A673 (cell line): ENCODE measurements at regions not wholly inside any gene's neighbourhood (a gene's known extent, or its start where the extent isn't known, plus 50 kb on each side); places are given as distances from the start of the nearest gene placed in this dataset.
A peak's percentile ranks its signal among the peaks of the same experiment; 100 is the strongest.

Experiments
- BruUV-seq: library from RNA; stranded (reverse); fragments of 400-500 nt; replicated peaks from 2 replicates; lab custom pipeline; 2021; lab: Mats Ljungman, UMichigan
- CTCF ChIA-PET: fragments of 300-600 bp; sonication (Branson Sonifier 250); formaldehyde crosslinking; loops from one replicate; lab custom pipeline; 2022; ENCODE audit warnings: antibody characterized with exemption; lab: Charles Lee
- POLR2A ChIA-PET: fragments of 300-600 bp; sonication (Branson Sonifier 250); formaldehyde crosslinking; loops from one replicate; lab custom pipeline; 2022; ENCODE audit warnings: antibody characterized with exemption; ENCODE audit not compliant: low non-redundant PET; lab: Charles Lee
- DNase-seq: peaks from one replicate; pipeline ENCODE4 v3.0.0-alpha.2; 2015; ENCODE audit warnings: low spot score
- H3K27ac ChIP-seq: fragments of 200-600 bp; sonication (generic); 2 replicates; pipeline ENCODE4 v1.5.1; 2016; ENCODE audit warnings: mixed run types, low read depth, mild to moderate bottlenecking, mixed read lengths, antibody characterized with exemption, low read length; ENCODE audit not compliant: poor library complexity, severe bottlenecking
- H3K27me3 ChIP-seq: fragments of 200-600 bp; sonication (generic); replicated peaks from 2 replicates; pipeline ENCODE4 v1.6.1; 2017; ENCODE audit warnings: mixed run types, low read depth, mild to moderate bottlenecking, mixed read lengths, antibody characterized with exemption, low read length; ENCODE audit not compliant: insufficient read depth, poor library complexity
- H3K36me3 ChIP-seq: fragments of 200-600 bp; sonication (generic); 2 replicates; pipeline ENCODE4 v1.6.1; 2016; ENCODE audit warnings: mixed run types, mild to moderate bottlenecking, mixed read lengths, antibody characterized with exemption, low read length; ENCODE audit not compliant: insufficient read depth, poor library complexity, severe bottlenecking
- H3K4me1 ChIP-seq: fragments of 200-600 bp; sonication (generic); 2 replicates; pipeline ENCODE4 v1.6.1; 2017; ENCODE audit warnings: mixed run types, mild to moderate bottlenecking, mixed read lengths, antibody characterized with exemption, low read length; ENCODE audit not compliant: insufficient read depth, poor library complexity, severe bottlenecking
- H3K4me3 ChIP-seq: fragments of 200-600 bp; sonication (generic); 2 replicates; pipeline ENCODE4 v1.5.1; 2016; ENCODE audit warnings: low read depth, mixed run types, mild to moderate bottlenecking, mixed read lengths, low read length; ENCODE audit not compliant: poor library complexity, severe bottlenecking
- H3K9me3 ChIP-seq: fragments of 200-600 bp; sonication (generic); 2 replicates; pipeline ENCODE4 v1.6.1; 2016; ENCODE audit warnings: mixed run types, low read depth, mild to moderate bottlenecking, mixed read lengths, antibody characterized with exemption, low read length; ENCODE audit not compliant: poor library complexity, severe bottlenecking
- EZH2 ChIP-seq: fragments of 200-600 bp; sonication (generic); IDR thresholded peaks from 2 replicates; pipeline ENCODE4 v1.6.1; 2017; ENCODE audit warnings: borderline replicate concordance, low read depth, mild to moderate bottlenecking, mixed read lengths, antibody characterized with exemption, low read length; ENCODE audit not compliant: poor library complexity, severe bottlenecking
- intact Hi-C: fragments of 100-400 bp; cut with micrococcal nuclease; formaldehyde crosslinking; loops from one replicate; pipeline ENCODE4 v1.10.0; 2022; ENCODE audit not compliant: unreplicated experiment
- TF ChIP-seq, protein P1 (sequence below): fragments of 300-800, 200-600 bp; sonication (generic); conservative IDR thresholded peaks from 2 replicates; pipeline ENCODE4 v1.5.1; 2017; ENCODE audit warnings: low read depth, mild to moderate bottlenecking, antibody characterized with exemption, low read length, moderate library complexity, mixed read lengths

DNA sequence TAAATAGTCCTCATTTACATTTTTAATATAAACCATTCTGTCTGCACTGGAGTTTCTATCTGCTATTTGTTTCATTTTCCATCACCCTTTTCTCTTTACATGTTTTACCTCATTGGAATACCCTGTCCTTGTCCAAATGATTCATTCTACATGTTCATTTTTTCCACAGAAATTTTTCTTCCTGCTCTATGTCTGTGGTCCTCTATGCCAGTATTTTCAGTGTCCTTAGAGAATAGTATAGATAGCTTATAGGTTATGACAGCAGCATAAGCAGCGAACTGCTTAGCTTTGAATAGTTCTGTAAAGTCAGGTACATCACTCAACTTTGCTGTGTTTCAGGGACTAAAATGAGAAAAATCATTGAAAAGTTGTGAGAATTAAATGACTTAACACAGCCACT, 742.3 kb upstream of the CBLB start:
- ChIA-PET CTCF (interaction anchor here (0.5 to 1.3 kb wide), 2 partner anchors 15 to 38 kb away, joined by 3 to 7 read pairs; no protein-coding TSS in a partner anchor), POLR2A (no interaction called here)

DNA sequence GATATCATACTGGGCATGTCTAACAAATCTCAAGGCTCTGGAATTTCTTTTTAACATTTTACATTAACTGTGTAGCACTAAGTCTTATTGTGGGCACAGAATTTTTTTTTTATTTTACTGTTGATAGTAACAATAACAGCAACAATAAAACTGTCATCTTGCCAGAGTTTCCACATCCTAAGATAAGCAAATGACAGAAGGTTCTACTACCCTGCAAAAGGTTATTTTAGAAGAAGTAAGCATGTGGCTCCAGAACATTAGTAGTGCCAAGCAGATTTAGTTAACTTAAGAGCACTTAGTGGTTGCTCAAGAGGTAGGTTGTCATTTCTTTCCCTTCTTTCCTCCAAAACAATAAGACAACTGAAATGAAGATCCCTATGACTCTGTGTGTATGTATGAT, 743.0 kb upstream of the CBLB start:
- TF ChIP-seq EZH2 = no peak
- no peak for DNase-seq
- Histone ChIP-seq H3K4me1 (peaks cover 35% of the 10 kb centered on the region), H3K27me3 (no peaks in the 10 kb centered on the region), H3K9me3 (peaks cover 16% of the 10 kb centered on the region), H3K27ac (no peak overlapping the region), H3K36me3 (peaks cover 7% of the 10 kb centered on the region), H3K4me3 (no peak overlapping the region)
- CTCF ChIA-PET = interaction anchor here (0.5 kb wide), 1 partner anchor 37 kb away, joined by 7 read pairs; no protein-coding TSS in a partner anchor
- no TSS peak for BruUV-seq
- POLR2A ChIA-PET = no interaction called here
- intact Hi-C loops = loop anchor here (10.0 kb wide), 1 partner anchor 527 kb away; no protein-coding TSS in a partner anchor

More for the DNA sequence above, 742.3 kb upstream of the CBLB start:
- peaks cover 31% of the 10 kb centered on the region for H3K4me1 ChIP-seq
- H3K27ac ChIP-seq = peak overlapping the region; percentile 51
- H3K27me3 ChIP-seq = no peaks in the 10 kb centered on the region
- H3K36me3 ChIP-seq = peaks cover 7% of the 10 kb centered on the region
- TF ChIP-seq, protein P1, sequence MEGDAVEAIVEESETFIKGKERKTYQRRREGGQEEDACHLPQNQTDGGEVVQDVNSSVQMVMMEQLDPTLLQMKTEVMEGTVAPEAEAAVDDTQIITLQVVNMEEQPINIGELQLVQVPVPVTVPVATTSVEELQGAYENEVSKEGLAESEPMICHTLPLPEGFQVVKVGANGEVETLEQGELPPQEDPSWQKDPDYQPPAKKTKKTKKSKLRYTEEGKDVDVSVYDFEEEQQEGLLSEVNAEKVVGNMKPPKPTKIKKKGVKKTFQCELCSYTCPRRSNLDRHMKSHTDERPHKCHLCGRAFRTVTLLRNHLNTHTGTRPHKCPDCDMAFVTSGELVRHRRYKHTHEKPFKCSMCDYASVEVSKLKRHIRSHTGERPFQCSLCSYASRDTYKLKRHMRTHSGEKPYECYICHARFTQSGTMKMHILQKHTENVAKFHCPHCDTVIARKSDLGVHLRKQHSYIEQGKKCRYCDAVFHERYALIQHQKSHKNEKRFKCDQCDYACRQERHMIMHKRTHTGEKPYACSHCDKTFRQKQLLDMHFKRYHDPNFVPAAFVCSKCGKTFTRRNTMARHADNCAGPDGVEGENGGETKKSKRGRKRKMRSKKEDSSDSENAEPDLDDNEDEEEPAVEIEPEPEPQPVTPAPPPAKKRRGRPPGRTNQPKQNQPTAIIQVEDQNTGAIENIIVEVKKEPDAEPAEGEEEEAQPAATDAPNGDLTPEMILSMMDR = no peak
- no peak for TF ChIP-seq EZH2
- intact Hi-C loops = loop anchor here (10.0 kb wide), 1 partner anchor 526 kb away; no protein-coding TSS in a partner anchor
- DNase-seq = no peak
- no peak overlapping the region for H3K4me3 ChIP-seq
- BruUV-seq = no TSS peak
- H3K9me3 ChIP-seq = peaks cover 16% of the 10 kb centered on the region

DNA sequence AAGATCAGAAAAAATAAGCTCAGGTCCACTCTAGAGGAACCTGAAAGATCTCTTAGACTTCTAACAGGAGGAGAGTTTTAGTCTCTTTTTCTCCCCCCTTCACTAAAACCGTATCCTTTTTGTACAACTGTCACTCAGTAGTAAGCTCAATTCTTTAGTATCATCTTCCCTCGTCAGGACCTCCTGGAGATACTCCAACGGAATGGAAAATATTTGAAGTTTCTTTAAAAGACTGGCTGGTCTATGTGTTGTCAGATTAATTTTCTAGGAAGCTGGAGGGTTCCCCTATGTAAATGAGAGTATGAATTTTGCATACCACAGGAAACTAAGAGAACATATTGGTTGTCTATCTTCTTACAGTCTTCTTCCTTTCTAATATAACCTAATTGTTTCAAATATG, 747.7 kb upstream of the CBLB start:
- TF ChIP-seq, protein P1 = no peak
- TF ChIP-seq EZH2 = no peak
- Histone ChIP-seq H3K27me3 (no peaks in the 10 kb centered on the region), H3K36me3 (peaks cover 9% of the 10 kb centered on the region), H3K4me3 (no peak overlapping the region), H3K27ac (peak overlapping the region; percentile 29), H3K9me3 (peaks cover 16% of the 10 kb centered on the region), H3K4me1 (peaks cover 19% of the 10 kb centered on the region)
- ChIA-PET CTCF (interaction anchor here (0.6 kb wide), 1 partner anchor 281 kb away, joined by 3 read pairs; no protein-coding TSS in a partner anchor), POLR2A (no interaction called here)
- DNase-seq = no peak
- intact Hi-C loops = loop anchor here (10.0 kb wide), 1 partner anchor 532 kb away; no protein-coding TSS in a partner anchor
- BruUV-seq = no TSS peak

DNA sequence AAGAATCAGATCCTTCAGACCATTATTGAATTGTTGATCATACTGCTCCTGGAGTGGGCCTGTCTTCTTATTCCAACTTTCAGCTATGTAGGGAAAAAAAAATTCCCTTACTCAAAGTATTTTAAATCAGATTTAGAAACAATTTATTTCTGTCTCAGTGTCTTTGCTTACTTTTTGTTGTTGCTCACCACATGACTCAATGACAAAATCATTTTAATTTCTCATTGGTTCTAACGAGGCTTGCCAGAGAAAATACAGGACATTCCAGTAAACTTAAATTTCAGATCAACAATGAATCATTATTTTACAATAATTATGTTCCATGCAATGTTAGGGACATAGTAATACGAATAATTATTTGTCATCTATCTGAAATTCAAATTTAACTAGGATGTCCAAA, 748.5 kb upstream of the CBLB start:
- no peak for DNase-seq
- POLR2A ChIA-PET = no interaction called here
- BruUV-seq = no TSS peak
- no peak overlapping the region for H3K4me3 ChIP-seq
- TF ChIP-seq EZH2 = no peak
- TF ChIP-seq, protein P1 = no peak
- intact Hi-C loops = loop anchor here (10.0 kb wide), 1 partner anchor 532 kb away; no protein-coding TSS in a partner anchor
- H3K4me1 ChIP-seq = peaks cover 13% of the 10 kb centered on the region
- H3K9me3 ChIP-seq = peaks cover 16% of the 10 kb centered on the region
- peak overlapping the region; percentile 29 for H3K27ac ChIP-seq
- H3K36me3 ChIP-seq = peaks cover 11% of the 10 kb centered on the region
- H3K27me3 ChIP-seq = no peaks in the 10 kb centered on the region
- CTCF ChIA-PET = no interaction called here
